T follicular helper cell (primary cell): ENCODE measurements at regions not wholly inside any gene's neighbourhood (a gene's known extent, or its start where the extent isn't known, plus 50 kb on each side); places are given as distances from the start of the nearest gene placed in this dataset.
"Not testable (repeated sequence)": the region's sequence is repeated elsewhere in the genome, so short reads cannot be mapped to it uniquely, and the experiment has no call there.

Experiments used
- DNase-seq: peaks from one replicate; pipeline ENCODE4 v3.0.0-alpha.2; 2020; ENCODE audit warnings: low read depth

DNA sequence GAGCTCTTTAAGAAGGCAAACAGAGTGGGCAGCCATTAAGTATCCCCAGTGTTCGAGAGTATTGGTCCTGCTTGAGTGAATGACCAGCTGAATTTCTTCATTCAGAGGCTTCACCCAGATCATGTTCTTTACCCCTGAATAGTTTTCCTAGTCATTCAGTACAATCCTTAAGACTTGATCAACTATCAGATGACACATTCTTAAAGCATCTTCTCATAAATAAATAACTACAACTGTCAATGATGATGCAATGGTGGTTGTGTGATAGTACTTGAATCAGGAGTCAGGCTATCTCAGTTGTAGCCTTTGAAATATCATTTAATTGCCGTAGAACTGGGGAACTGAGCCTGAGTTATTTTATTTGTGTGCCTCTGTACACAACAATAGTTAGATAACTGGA, 416.8 kb upstream of the CCL2 start:
- DNase-seq, result no peak

GRCh38 chr17:33847900-33848299, 407.2 kb upstream of the CCL2 start:
- DNase-seq, result no peak

DNA sequence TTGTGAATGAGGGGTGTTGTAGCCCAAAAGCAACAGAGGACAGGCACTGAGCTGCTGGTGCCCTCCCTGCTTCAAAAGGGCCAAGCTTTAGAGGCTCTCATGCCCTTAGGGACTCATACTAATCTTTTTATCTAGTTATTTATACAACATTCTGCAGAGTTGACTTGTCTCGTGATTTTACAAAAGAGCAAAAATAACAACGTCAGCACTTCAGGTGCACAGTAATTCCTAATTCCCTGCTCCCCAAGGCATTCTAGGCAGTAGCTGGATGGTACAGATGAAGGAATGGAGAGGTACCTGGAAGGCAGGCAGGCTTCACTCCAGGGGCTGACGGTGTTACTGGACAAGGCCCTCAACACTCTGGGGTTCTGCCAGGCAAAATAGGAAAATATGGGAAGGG, 406.7 kb upstream of the CCL2 start:
- DNase-seq, result no peak

DNA sequence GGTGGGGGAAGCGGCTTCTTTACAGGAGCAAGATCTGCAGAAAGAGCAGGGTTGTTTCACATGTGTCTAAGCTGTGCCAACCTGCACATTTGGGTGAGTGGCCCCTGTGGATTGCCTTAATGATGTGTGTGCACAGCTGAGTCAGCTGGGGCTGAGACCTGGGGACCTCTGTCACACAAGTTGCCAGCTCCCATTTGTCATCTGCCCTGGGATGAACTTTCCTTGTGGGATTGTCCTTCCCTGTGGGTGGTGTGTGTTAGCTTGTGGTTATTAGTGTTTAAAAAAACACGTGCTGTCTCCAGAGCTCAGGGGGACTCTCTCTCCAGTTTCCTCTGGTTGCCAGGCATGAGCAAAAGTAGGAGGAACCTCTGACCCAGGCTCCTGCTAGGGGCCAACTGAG, 400.5 kb upstream of the CCL2 start:
- no peak for DNase-seq

DNA sequence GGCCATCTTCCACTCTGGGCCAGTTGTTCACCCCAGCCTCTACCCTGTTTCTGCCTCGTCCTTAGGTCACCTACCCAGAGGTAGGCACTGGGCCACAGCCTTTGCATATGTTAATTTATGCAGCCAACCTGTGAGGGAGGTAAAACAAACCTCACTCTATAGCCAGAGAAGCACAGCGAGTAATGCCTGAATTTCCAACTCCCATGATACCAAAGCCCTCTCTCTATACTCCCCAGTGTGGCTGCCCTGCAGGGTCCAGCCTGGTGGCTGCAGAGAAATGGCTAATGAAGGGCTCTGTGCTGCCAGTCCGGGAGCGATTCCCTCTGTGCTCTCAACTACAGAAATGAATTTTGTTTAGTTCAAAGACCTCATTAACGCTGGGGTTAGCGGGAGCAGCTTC, 397.0 kb upstream of the CCL2 start:
- DNase-seq, result no peak

- no peak for DNase-seq
These were observed 396.4 kb upstream of the CCL2 start for GRCh38 chr17:33858682-33859081.

GRCh38 chr17:33862772-33863602, 392.1 kb upstream of the CCL2 start:
- DNase-seq, result no peak

GRCh38 chr17:33864758-33865229, 390.3 kb upstream of the CCL2 start:
- DNase-seq, result no peak

DNA sequence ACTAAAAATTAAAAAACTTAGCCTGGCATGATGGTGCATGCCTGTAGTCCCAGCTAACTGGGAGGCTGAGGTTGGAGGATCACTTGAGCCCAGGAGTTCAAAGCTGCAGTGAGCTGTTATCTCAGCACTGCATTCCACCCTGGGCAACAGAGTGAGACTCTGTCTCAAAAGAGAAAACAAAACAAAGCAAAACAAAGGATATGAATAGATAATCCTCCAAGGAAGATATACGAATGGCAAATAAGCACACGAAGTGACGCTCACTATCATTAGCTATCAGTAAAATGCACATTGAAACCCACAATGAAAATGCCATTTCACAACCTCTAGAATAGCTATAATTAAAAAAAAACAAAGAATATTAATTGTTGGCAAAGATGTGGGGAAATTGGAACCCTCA, 386.2 kb upstream of the CCL2 start:
- no peak for DNase-seq

DNA sequence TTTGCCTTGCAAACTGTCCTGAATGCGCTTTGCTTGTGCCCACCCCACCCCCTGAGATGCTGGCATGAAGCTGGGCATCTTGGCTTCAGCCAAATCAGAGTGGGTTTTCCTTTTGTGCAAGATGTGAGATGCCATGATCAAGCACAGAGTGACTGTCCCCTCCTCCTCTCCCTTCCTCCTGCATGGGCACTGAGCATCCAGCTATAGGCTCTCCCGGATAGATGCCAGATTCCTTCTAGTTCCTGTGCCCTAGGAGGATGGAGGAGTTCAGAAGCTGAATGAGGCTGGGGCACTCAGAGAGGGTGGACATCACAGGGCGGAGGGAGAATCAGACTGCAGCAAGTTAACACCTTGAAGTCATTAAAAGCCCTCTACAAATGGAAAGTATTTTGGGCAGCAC, 384.1 kb upstream of the CCL2 start:
- DNase-seq, result no peak

- no peak for DNase-seq
These were observed 383.2 kb upstream of the CCL2 start for GRCh38 chr17:33871720-33872540.

GRCh38 chr17:33873201-33873617, 381.9 kb upstream of the CCL2 start:
- no peak for DNase-seq

DNA sequence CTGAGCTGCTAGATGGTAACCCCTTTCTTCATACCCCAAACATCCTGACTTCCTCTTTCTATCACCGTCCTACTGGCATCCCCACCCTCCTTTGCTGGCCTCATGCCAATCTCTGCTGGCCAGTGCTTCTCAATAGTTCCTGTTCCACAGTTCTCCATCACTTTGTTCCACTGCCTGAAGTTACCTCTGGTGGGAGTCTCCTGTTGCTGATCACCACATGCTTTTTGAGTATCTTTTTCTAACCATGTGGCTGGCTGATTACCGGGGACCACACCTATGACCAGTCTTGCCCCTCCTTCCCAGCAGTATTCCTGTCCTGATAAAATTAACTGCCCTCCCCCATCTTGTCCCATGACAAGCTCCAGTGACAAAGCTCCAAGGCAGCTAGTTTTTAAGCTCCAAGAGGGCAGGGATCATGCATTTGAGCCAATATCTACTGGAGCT, 380.4 kb upstream of the CCL2 start:
- no peak for DNase-seq

GRCh38 chr17:33875973-33876372, 379.1 kb upstream of the CCL2 start:
- DNase-seq, result no peak

DNA sequence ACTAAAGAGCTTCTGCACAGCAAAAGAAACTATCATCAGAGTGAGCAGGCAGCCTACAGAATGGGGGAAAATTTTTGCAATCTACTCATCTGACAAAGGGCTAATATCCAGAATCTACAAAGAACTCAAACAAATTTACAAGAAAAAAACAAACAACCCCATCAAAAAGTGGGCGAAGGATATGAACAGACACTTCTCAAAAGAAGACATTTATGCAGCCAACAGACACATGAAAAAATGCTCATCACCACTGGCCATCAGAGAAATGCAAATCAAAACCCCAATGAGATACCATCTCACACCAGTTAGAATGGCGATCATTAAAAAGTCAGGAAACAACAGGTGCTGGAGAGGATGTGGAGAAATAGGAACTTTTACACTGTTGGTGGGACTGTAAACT, 372.8 kb upstream of the CCL2 start:
- DNase-seq, result not testable (repeated sequence)

DNA sequence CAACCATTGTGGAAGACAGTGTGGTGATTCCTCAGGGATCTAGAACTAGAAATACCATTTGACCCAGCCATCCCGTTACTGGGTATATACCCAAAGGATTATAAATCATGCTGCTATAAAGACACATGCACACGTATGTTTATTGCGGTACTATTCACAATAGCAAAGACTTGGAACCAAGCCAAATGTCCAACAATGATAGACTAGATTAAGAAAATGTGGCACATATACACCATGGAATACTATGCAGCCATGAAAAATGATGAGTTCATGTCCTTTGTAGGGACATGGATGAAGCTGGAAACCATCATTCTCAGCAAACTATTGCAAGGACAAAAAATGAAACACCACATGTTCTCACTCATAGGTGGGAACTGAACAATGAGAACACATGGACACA, 372.4 kb upstream of the CCL2 start:
- not testable (repeated sequence) for DNase-seq

DNA sequence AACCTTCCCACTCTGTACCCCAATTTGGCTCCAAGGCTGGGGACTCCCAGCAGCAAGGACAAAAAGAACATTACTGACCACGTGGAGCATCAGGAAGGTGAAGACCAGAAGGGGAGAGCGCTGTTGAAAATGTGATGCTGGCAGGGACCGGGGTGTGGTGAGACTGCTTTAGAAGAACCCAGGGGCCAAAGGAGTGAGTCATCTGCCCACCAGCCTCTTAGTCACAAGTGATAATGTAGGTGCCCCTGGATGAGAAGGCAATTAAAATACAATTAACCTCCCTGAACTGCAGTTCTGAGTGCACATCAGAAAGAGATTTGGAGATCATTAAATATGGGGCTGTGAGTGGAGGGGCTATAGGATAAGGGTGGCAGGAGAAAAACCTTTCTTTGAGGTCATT, 366.6 kb upstream of the CCL2 start:
- DNase-seq, result no peak

- no peak for DNase-seq
These were observed 366.0 kb upstream of the CCL2 start for GRCh38 chr17:33889040-33889439.

DNA sequence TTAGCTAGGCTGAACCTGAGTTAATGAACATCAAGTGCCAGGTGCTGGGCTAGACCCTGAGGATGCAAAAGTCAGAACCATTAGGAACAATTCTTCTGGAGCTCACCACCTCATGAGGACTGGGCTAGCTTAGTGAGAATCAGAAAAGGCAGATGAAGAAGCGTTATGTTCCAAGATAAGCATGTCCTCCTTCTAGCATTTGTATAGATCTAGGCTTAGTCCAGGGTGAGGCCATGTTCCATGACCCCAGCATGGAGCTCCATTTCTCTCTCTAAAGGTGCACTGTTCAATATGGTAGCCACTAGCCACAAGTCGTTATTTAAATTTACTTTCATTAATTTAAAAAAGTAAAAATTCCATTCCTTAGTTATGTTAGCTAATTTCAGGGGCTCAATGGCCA, 365.3 kb upstream of the CCL2 start:
- no peak for DNase-seq

GRCh38 chr17:33892717-33893591, 362.1 kb upstream of the CCL2 start:
- DNase-seq, result no peak

DNA sequence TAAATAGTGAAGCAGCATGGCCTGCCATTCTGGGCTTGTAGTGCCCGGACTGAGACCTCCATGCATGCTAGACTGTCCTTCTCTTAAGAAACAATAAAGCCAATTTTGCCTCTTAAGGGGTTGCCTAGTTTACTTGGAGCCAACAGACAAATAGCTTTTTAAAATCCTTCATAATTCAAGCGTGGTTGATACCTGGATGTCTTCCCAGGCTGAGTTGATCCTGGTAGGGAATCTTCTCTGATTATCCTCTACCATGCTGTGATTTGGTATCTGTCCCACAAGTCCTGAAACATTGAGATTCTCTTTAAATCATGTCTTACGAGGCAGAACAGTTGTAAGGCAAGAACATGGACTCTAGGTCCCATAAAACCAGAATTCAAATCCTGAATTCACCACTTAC, 359.6 kb upstream of the CCL2 start:
- DNase-seq, result no peak

DNA sequence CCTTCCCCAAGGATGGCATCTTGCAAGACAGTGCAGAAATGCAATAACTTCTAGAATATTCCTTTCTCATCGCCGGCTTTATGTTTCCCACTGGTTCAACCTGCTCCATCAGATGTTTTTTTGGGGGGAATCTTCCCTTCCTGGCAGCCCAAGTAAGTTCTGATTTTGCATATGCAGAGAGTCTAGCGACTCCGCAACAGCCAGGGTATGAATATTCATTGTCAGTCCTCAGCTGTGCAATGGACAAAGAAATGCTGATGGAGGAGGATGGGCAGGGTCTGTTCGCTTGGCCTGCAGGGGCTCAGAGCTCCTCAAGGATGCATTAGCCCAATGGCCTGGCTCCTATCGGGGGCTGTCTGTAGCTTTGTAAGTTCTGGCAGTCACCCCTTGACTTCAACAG, 358.8 kb upstream of the CCL2 start:
- DNase-seq, result no peak
